H1 (cell line): ENCODE measurements at regions not wholly inside any gene's neighbourhood (a gene's known extent, or its start where the extent isn't known, plus 50 kb on each side); places are given as distances from the start of the nearest gene placed in this dataset.

Experiments
- ASH2L ChIP-seq: fragments of 200-600, 300-600 bp; sonication (generic); IDR thresholded peaks from one replicate; pipeline ENCODE4 v1.7.1; 2017; ENCODE audit warnings: low read length
- ATF2 ChIP-seq: IDR thresholded peaks from 2 replicates; pipeline ENCODE4 v1.6.1; 2012; ENCODE audit warnings: low read length, inconsistent platforms
- CEBPB ChIP-seq: IDR thresholded peaks from 2 replicates; pipeline ENCODE4 v1.6.1; 2012; ENCODE audit warnings: low read depth, low read length
- CHD7 ChIP-seq: fragments of 300-600 bp; sonication (generic); IDR thresholded peaks from 2 replicates; pipeline ENCODE4 v1.7.1; 2012; ENCODE audit warnings: low read length, moderate library complexity, mild to moderate bottlenecking, inconsistent platforms; ENCODE audit not compliant: insufficient replicate concordance
- JUN ChIP-seq: IDR thresholded peaks from 2 replicates; pipeline ENCODE4 v1.6.1; 2011; ENCODE audit warnings: low read depth, mild to moderate bottlenecking, improper control_type of control experiment, low read length
- KDM5A ChIP-seq: fragments of 200-600 bp; IDR thresholded peaks from 2 replicates; pipeline ENCODE4 v1.7.1; 2012; ENCODE audit warnings: mild to moderate bottlenecking, low read length, inconsistent platforms, mixed read lengths
- MAX ChIP-seq: IDR thresholded peaks from 2 replicates; pipeline ENCODE4 v1.6.1; 2012; ENCODE audit warnings: inconsistent platforms
- POLR2AphosphoS5 ChIP-seq: IDR thresholded peaks from 2 replicates; pipeline ENCODE4 v1.6.1; 2011; ENCODE audit warnings: low read depth, low read length
- SIN3A ChIP-seq, 2 experiments: IDR thresholded peaks in 1 of 2; conservative IDR thresholded peaks in 1 of 2; 2 replicates each; pipeline ENCODE4 v1.6.1; 2011 to 2012; ENCODE audit warnings: low read length in 2 of 2, improper control_type of control experiment in 1 of 2, low read depth in 1 of 2, mild to moderate bottlenecking in 1 of 2

GRCh38 chr15:53059273-53060043 is 269.3 kb upstream of the ONECUT1 start (continued):
- TF ChIP-seq CHD7 (no peak), ATF2 (no peak), POLR2AphosphoS5 (no peak), MAX (no peak), JUN (no peak), SIN3A (conservative IDR thresholded peaks at IDR 0.05 in 1 of 2, IDR thresholded peaks at IDR 0.05 in 1 of 2; ENCODE audit: low read depth in 1 of 2, low read length in 2 of 2) (no peak), ASH2L (no peak), KDM5A (no peak), CEBPB (no peak)
